Duodenal mucosa (tissue), 2 donors: ENCODE measurements at regions not wholly inside any gene's neighbourhood (a gene's known extent, or its start where the extent isn't known, plus 50 kb on each side); places are given as distances from the start of the nearest gene placed in this dataset.

ENCODE experiments used
- H3K27ac ChIP-seq: one replicate; pipeline ENCODE4 v1.7.0; 2013; ENCODE audit warnings: low read depth, low read length
- H3K27me3 ChIP-seq, 2 donors: one replicate each; pipeline ENCODE4 v1.7.0; 2013; ENCODE audit warnings: low read length in 2 of 2, control low read depth in 1 of 2; ENCODE audit not compliant: insufficient read depth in 2 of 2, control insufficient read depth in 1 of 2
- H3K36me3 ChIP-seq, 2 donors: one replicate each; pipeline ENCODE4 v1.7.0; 2013; ENCODE audit warnings: low read length in 2 of 2, control low read depth in 1 of 2; ENCODE audit not compliant: insufficient read depth in 2 of 2, control insufficient read depth in 1 of 2
- H3K4me1 ChIP-seq, 2 donors: one replicate each; pipeline ENCODE4 v1.7.0; 2013; ENCODE audit warnings: low read length in 2 of 2, control low read depth in 1 of 2; ENCODE audit not compliant: insufficient read depth in 2 of 2, control insufficient read depth in 1 of 2
- H3K4me3 ChIP-seq, 2 donors: one replicate each; pipeline ENCODE4 v1.7.0; 2013; ENCODE audit warnings: low read length in 2 of 2, low read depth in 1 of 2
- H3K9ac ChIP-seq, 2 donors: one replicate each; pipeline ENCODE4 v1.7.0; 2013; ENCODE audit warnings: low read length in 2 of 2, low read depth in 1 of 2
- H3K9me3 ChIP-seq, 2 donors: one replicate each; pipeline ENCODE4 v1.7.0; 2013; ENCODE audit warnings: low read length in 2 of 2, control low read depth in 1 of 2; ENCODE audit not compliant: control insufficient read depth in 1 of 2

GRCh38 chr2:21404827-21405625, 281.3 kb downstream of the TDRD15 start:
- no peaks in the 10 kb centered on the region for H3K36me3 ChIP-seq
- H3K9ac ChIP-seq, result no peak overlapping the region
- H3K4me3 ChIP-seq, result no peak overlapping the region
- no peaks in the 10 kb centered on the region for H3K27me3 ChIP-seq
- no peak overlapping the region for H3K27ac ChIP-seq
- H3K4me1 ChIP-seq, result no peaks in the 10 kb centered on the region
- no peaks in the 10 kb centered on the region for H3K9me3 ChIP-seq

GRCh38 chr2:21406386-21406785, 282.6 kb downstream of the TDRD15 start:
- no peaks in the 10 kb centered on the region for H3K27me3 ChIP-seq
- H3K36me3 ChIP-seq, result no peaks in the 10 kb centered on the region
- no peak overlapping the region for H3K4me3 ChIP-seq
- no peaks in the 10 kb centered on the region for H3K9me3 ChIP-seq
- H3K9ac ChIP-seq, result no peak overlapping the region
- H3K27ac ChIP-seq, result no peak overlapping the region
- H3K4me1 ChIP-seq, result no peaks in the 10 kb centered on the region

GRCh38 chr2:21406911-21407310, 283.1 kb downstream of the TDRD15 start:
- Histone ChIP-seq H3K27ac (no peak overlapping the region), H3K36me3 (no peaks in the 10 kb centered on the region), H3K4me1 (no peaks in the 10 kb centered on the region), H3K27me3 (no peaks in the 10 kb centered on the region), H3K9ac (no peak overlapping the region), H3K9me3 (no peaks in the 10 kb centered on the region), H3K4me3 (no peak overlapping the region)

GRCh38 chr2:21407851-21408250, 284.1 kb downstream of the TDRD15 start:
- H3K4me1 ChIP-seq, result no peaks in the 10 kb centered on the region
- no peaks in the 10 kb centered on the region for H3K9me3 ChIP-seq
- no peak overlapping the region for H3K9ac ChIP-seq
- H3K4me3 ChIP-seq, result no peak overlapping the region
- H3K27ac ChIP-seq, result no peak overlapping the region
- H3K27me3 ChIP-seq, result no peaks in the 10 kb centered on the region
- H3K36me3 ChIP-seq, result no peaks in the 10 kb centered on the region

- H3K36me3 ChIP-seq, result no peaks in the 10 kb centered on the region
- H3K4me3 ChIP-seq, result no peak overlapping the region
- no peaks in the 10 kb centered on the region for H3K4me1 ChIP-seq
- no peaks in the 10 kb centered on the region for H3K9me3 ChIP-seq
- H3K27me3 ChIP-seq, result no peaks in the 10 kb centered on the region
- H3K27ac ChIP-seq, result no peak overlapping the region
- no peak overlapping the region for H3K9ac ChIP-seq
Observed at GRCh38 chr2:21411741-21412140, 288.0 kb downstream of the TDRD15 start.

- Histone ChIP-seq H3K9me3 (no peaks in the 10 kb centered on the region), H3K27me3 (no peaks in the 10 kb centered on the region), H3K4me3 (no peak overlapping the region), H3K27ac (no peak overlapping the region), H3K9ac (no peak overlapping the region), H3K4me1 (no peaks in the 10 kb centered on the region), H3K36me3 (no peaks in the 10 kb centered on the region)
Observed at GRCh38 chr2:21412944-21413443, 289.2 kb downstream of the TDRD15 start.

- H3K9ac ChIP-seq, result no peak overlapping the region
- no peaks in the 10 kb centered on the region for H3K27me3 ChIP-seq
- H3K36me3 ChIP-seq, result no peaks in the 10 kb centered on the region
- no peak overlapping the region for H3K4me3 ChIP-seq
- no peaks in the 10 kb centered on the region for H3K9me3 ChIP-seq
- H3K4me1 ChIP-seq, result no peaks in the 10 kb centered on the region
- no peak overlapping the region for H3K27ac ChIP-seq
Observed at GRCh38 chr2:21415234-21415633, 291.5 kb downstream of the TDRD15 start.

- Histone ChIP-seq H3K4me3 (no peak overlapping the region), H3K4me1 (no peaks in the 10 kb centered on the region), H3K27me3 (no peaks in the 10 kb centered on the region), H3K9me3 (no peaks in the 10 kb centered on the region), H3K27ac (no peak overlapping the region), H3K36me3 (no peaks in the 10 kb centered on the region), H3K9ac (no peak overlapping the region)
Observed at GRCh38 chr2:21416226-21416625, 292.5 kb downstream of the TDRD15 start.

GRCh38 chr2:21418456-21418855, 294.7 kb downstream of the TDRD15 start:
- H3K9me3 ChIP-seq, result no peaks in the 10 kb centered on the region
- no peaks in the 10 kb centered on the region for H3K27me3 ChIP-seq
- no peak overlapping the region for H3K27ac ChIP-seq
- H3K4me1 ChIP-seq, result no peaks in the 10 kb centered on the region
- no peak overlapping the region for H3K4me3 ChIP-seq
- no peaks in the 10 kb centered on the region for H3K36me3 ChIP-seq
- H3K9ac ChIP-seq, result no peak overlapping the region

GRCh38 chr2:21420553-21421335, 297.0 kb downstream of the TDRD15 start:
- no peaks in the 10 kb centered on the region for H3K27me3 ChIP-seq
- H3K4me3 ChIP-seq, result no peak overlapping the region
- no peaks in the 10 kb centered on the region for H3K9me3 ChIP-seq

More at GRCh38 chr2:21420553-21421335, 297.0 kb downstream of the TDRD15 start:
- Histone ChIP-seq H3K4me1 (no peaks in the 10 kb centered on the region), H3K36me3 (no peaks in the 10 kb centered on the region), H3K9ac (no peak overlapping the region), H3K27ac (no peak overlapping the region)
